AG09309 (cell line): ENCODE measurements at regions not wholly inside any gene's neighbourhood (a gene's known extent, or its start where the extent isn't known, plus 50 kb on each side); places are given as distances from the start of the nearest gene placed in this dataset.

Experiments used
- DNase-seq: peaks from one replicate; pipeline ENCODE4 v3.0.0-alpha.2; 2010; ENCODE audit warnings: low read depth
- H3K4me3 ChIP-seq: 2 replicates; pipeline ENCODE4 v1.5.1; 2011; ENCODE audit warnings: mild to moderate bottlenecking, low read depth, low read length, moderate library complexity; ENCODE audit not compliant: control insufficient read depth
- CTCF ChIP-seq: IDR thresholded peaks from 2 replicates; pipeline ENCODE4 v1.5.1; 2011; ENCODE audit warnings: mild to moderate bottlenecking, low read depth, low read length, inconsistent platforms; ENCODE audit not compliant: insufficient read depth, control insufficient read depth; ENCODE audit errors: missing control alignments

GRCh38 chr1:56133522-56134472 is 445.6 kb downstream of the PLPP3 start:
- DNase-seq, result no peak
- no peak overlapping the region for H3K4me3 ChIP-seq
- TF ChIP-seq CTCF, result no peak

- DNase-seq, result no peak
- no peak overlapping the region for H3K4me3 ChIP-seq
- TF ChIP-seq CTCF, result no peak
Measured at GRCh38 chr1:56132520-56132919, 446.8 kb downstream of the PLPP3 start.

DNA sequence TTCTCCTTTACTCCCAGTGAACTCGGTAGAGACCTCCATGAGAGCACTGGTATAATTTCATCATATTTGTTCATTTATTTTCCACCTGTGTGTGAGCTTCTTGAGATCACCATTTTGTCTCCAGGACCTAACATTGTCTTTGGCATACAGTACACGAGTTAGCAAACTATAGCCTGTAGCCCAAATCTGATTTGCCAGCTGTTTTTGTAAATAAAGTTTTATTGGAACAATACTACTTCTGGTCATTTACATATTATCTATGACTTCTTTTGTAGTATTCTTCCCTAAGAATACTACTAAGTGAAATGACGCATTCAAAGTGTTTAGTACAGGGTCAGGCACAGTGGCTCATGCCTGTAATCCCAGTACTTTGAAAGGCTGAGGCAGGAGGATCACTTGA is 449.5 kb downstream of the PLPP3 start:
- H3K4me3 ChIP-seq, result no peak overlapping the region
- DNase-seq, result no peak
- no peak for TF ChIP-seq CTCF

DNA sequence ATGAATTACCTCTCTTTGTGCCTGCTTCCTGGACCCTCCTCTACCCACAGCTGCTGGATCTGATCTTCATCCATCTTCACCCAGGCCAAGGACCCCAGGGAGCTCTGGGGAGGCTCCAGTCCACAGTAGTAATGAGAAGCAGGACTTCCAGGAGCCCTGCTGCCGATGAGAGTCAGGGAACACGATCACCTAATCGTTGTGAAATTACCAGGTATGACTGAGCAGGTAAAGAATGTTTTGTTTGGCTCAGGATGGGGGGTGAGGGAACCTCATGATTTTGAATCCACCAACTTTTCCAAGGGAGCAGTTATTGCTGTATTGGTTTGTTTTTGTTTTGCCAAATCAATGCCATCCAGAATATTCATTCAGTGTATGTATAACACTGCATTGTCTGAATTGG is 454.0 kb downstream of the PLPP3 start:
- no peak for DNase-seq
- H3K4me3 ChIP-seq, result no peak overlapping the region
- TF ChIP-seq CTCF, result no peak

- TF ChIP-seq CTCF, result no peak
- no peak for DNase-seq
- H3K4me3 ChIP-seq, result no peak overlapping the region
Measured at GRCh38 chr1:56123826-56124225, 455.5 kb downstream of the PLPP3 start.

- TF ChIP-seq CTCF, result no peak
- DNase-seq, result no peak
- no peak overlapping the region for H3K4me3 ChIP-seq
Measured at GRCh38 chr1:56123421-56123820, 455.9 kb downstream of the PLPP3 start.
